ENCODE measurements at regions not wholly inside any gene's neighbourhood (a gene's known extent, or its start where the extent isn't known, plus 50 kb on each side); places are given as distances from the start of the nearest gene placed in this dataset.

- TF ChIP-seq CTCF (conservative IDR thresholded peaks at IDR 0.05; ENCODE audit: low read length) = no peak
- no peak for TF ChIP-seq EZH2phosphoT487 (IDR thresholded peaks at IDR 0.05; ENCODE audit: borderline replicate concordance, low read depth, low read length)
Observed at GRCh38 chr18:51879329-51879728, 460.7 kb upstream of the DCC start.

All from OCI-LY7 (cell line).